IPS-NIHi7 (cell line): ENCODE measurements at regions not wholly inside any gene's neighbourhood (a gene's known extent, or its start where the extent isn't known, plus 50 kb on each side); places are given as distances from the start of the nearest gene placed in this dataset.
"Not testable (repeated sequence)": the region's sequence is repeated elsewhere in the genome, so short reads cannot be mapped to it uniquely, and the experiment has no call there.

Source experiments
- DNase-seq: peaks from one replicate; pipeline ENCODE4 v3.0.0; 2012; ENCODE audit warnings: mixed read lengths; ENCODE audit errors: extremely low spot score

- DNase-seq = no peak
Measured at GRCh38 chr15:95132774-95133173, 901.4 kb downstream of the MCTP2 start.

DNA sequence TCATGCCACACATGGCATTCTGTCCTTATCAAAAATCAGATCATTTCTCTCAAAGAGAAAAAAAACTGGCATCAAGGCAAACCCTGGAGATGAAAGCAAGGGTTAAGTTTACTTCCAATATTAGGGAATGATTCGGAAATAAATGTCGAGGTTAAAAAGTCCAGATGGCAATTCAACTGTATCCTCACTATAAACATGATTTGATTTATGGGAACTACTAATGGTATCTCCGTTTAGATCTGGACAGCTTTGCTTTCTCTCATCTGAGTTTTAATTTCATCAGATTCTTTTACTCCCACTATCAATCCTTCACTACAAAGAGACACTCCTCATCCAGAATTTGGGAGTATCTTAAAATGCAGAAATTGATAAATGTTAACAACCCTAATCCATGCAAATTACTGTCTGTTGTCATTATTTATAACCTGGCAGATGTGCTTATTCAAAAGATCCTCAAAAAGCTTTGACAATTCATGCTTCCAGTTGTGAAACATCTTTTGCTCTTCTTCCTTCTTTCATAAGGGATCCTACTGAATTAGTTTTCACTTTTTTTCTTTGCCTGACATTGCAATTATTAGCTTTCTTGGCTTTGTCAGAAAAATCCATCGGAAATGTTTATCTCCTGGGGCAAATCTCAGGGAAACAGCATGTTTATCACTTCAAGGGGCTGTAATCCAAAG, 903.2 kb downstream of the MCTP2 start:
- no peak for DNase-seq

DNA sequence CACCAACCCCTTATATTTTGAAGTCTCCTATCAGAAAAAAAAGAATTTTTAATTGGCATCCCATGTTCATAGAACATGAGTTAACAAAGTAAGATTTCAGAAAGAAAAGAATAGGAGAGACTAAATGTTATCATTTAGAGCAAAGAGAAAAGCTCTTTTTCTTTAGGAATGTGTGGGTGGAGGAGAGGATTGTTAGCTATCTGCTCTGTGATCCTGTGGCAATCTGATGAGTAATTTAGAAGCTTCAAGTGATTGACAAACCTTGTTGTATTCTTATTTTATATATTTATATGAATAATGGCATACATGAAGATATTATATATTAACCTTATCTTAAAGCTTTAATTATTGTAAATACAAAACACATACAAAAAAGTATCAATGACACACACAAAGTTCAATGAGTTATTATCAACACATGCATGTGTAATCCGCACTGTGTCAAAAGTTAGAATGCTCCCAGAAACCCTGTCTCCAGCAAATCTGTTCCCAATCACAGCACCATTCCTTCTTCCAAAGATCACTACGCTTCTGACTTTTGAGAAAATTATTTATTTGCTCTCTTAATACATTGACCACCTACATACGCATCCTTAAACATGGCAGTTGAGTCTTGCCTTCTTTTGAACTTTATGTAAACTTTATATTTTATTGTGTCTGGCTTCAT, 907.4 kb downstream of the MCTP2 start:
- DNase-seq = no peak

DNA sequence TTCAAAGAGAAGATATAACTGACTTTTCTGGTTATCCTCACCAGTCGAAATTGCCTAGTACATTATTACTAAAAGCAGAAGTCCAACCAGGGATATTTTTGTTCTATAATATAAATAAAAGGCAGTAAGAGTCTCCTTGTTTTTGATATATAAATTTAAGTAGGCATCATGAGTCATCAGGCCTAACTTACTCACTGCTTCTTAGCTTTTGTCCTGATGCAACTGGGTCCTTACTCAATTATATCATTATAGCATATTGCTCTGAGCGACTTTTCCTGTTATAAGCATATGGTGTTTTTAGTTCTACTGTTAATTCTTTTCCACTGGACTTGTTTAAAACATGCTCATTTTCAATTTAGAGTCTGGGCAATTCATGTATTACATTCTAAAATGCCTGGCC, 910.1 kb downstream of the MCTP2 start:
- no peak for DNase-seq

DNA sequence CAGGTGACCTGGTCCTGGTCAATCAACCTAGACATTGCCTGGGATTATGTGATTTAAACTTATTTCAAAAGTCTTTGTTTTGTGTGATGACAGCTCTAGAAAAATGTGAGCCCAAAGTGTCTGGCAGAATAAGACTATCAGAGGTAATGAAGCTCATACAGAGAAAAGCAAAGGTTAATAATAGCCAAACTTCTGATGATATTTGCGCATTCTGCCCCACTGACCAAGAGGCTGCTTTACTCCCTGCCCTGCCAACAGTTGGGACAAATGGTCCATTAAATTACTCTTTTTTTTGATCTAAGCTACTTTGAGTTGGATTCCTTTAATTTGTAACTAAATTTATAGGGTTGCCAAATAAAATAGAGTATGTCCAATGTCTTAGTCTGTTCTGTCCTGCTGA, 911.2 kb downstream of the MCTP2 start:
- no peak for DNase-seq

GRCh38 chr15:95146481-95146880, 915.1 kb downstream of the MCTP2 start:
- DNase-seq = no peak

GRCh38 chr15:95148183-95148582, 916.8 kb downstream of the MCTP2 start:
- no peak for DNase-seq

GRCh38 chr15:95149036-95149435, 917.7 kb downstream of the MCTP2 start:
- no peak for DNase-seq

DNA sequence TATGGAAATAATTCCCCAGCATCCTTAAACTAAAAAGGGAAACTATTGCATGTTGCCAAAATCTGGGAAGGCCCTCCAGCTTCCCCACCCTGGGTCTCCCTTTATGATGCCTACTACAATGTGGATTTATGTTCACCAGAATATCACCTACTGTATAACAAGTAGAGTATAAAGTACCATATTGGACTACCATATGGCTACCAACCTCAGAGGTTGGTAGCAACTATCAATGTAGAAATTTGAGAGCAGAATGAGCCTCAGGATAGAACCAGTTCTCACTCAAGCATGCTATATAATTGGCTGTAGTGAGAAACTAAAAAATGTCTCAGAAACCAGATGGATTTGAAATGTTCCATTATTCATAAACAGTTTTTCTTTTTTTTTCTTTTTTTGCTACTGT, 918.4 kb downstream of the MCTP2 start:
- DNase-seq = no peak

DNA sequence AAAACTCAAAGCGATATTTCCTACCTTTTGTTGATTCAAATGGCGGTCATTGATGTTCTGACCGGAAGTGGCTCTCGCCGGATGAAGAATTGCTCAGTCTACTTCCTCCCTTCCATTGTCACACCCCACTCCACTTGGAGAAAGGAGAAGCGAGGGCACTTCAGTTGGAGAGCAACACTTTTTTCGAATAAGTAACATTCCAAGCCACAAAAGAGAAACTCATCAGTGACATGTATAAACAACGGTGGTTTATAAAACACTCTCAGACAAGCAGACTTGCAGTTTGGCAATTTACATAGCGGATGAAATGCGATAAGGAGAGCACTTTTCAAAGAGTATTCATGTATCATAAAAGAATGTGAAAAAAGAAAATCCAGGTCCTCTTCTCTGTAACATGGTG, 919.1 kb downstream of the MCTP2 start:
- DNase-seq = no peak

DNA sequence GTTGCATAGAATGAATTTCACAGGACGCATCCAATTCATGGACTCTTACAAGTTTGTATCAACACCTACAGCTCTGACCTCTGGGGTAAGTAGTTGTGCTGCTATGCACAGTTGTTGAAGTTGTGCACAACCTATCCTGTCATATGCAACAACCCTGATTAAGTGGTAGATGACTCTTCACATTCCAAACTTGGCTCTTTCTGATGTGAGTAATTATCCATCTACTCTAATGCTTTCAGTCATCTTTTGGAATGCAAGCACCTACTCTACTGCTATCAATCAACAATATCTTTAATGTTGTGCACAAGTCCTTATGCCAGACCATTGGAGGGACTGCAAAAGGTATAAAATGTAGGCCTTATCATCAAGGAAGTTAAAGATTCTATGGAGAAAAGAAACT, 921.4 kb downstream of the MCTP2 start:
- DNase-seq = no peak

- not testable (repeated sequence) for DNase-seq
Measured at GRCh38 chr15:95153201-95153600, 921.8 kb downstream of the MCTP2 start.

- DNase-seq = no peak
Measured at GRCh38 chr15:95160316-95160715, 929.0 kb downstream of the MCTP2 start.

DNA sequence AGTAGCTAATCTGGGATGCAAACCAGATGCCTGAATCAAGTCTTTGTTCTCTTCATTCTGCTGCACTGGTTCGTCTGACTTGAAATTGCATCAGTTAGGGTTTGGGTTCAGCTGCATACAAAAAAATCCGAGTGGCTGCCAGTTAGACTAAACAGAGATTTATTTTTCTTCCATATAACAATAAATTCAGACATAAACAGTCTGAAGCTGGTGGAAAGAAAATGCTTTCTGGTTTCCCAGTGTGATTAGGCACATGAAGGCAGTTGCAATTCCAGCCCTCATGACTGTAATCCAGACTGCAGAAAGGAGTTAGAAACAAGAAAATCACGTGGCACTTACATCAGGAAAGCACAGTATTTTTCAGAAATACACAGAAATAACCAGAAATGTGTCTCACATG, 930.7 kb downstream of the MCTP2 start:
- DNase-seq = no peak

GRCh38 chr15:95162531-95162930, 931.2 kb downstream of the MCTP2 start:
- DNase-seq = no peak

DNA sequence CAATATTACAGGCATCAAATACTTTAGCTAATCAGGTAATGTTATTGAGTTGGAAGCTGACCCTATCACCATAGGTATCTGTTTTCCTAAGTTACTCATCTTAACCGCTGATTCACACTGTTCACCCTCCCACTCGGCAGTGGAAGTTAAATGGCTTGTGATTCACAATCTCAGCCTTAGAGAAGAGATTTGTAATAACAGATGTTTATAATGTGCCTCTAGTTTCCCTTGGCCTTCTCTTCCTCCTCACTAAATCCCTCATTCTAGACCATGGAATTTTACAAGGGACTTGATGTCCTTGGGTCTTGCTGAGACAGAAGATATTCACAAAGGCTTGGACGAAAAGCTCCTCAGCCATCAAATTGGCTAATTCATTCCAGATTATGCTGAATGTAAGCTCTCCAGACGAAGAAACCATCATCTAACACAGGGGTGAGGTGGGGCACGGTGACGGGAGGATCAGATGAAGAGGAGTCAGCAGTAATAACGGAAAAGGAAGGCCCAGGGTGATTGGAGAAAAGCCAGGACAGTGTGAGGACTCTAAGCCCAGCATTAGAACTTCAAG, 931.7 kb downstream of the MCTP2 start:
- DNase-seq = no peak

DNA sequence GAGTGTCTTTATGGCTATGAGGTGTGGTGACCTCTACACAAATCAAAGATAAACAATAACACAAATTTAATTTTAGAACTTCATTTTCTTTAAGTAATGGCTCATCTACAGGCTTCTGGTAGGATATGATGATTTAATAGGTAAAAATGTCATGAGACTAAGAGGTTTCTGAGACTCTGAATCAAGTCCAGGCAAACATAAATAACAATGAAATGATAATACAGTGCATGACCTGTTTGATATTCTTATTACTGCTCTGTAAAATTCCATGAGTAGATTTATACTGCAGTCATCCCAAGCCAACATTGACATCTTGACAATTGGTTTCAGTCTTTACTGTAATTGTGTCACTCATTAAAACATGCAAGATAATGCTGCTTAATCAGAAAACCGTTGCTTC, 936.8 kb downstream of the MCTP2 start:
- DNase-seq = no peak

- no peak for DNase-seq
Measured at GRCh38 chr15:95168951-95169431, 937.6 kb downstream of the MCTP2 start.

DNA sequence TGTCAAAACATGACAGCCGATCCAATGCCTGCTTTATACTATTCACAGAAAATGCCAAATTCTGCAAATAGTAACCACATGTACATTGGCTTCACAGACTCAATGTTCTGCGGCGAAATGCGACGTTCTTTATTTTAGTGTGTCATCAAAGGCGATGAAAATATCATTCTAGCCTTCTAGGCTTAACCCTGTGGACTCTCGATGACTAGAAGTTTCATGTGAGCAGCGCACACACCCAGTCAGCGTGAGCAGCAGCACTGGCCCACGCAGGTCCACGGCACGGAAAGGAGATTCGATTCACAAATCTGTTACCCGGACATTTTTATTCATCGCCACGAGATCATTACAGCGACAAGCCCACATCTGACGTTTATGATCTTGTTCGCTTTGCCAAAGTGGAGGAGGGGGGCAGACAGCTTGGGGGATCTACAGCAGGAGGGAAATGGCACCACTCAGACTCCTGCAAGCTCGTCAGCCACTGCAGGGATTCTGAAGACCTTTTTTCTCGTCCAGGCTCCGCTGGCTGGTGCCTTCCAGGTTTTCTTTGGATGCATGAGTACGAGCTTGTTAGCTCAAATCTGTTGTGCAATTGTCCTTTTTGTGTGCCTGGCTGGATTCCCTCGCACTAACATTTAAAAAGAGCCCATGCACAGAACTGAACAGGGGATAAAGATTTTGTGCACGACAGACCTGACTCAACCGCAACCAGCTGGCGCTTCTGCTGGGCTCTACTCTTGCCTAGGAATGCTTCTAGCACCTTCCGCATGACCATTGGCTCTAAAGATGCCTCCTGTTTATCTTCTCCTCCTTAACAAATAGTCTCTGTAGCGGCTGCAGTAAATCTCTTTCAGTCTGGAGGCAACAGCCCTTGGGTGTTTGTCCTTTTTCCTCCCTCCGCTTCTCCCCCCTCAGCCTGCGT, 938.4 kb downstream of the MCTP2 start:
- no peak for DNase-seq

GRCh38 chr15:95170561-95171380, 939.4 kb downstream of the MCTP2 start:
- no peak for DNase-seq

DNA sequence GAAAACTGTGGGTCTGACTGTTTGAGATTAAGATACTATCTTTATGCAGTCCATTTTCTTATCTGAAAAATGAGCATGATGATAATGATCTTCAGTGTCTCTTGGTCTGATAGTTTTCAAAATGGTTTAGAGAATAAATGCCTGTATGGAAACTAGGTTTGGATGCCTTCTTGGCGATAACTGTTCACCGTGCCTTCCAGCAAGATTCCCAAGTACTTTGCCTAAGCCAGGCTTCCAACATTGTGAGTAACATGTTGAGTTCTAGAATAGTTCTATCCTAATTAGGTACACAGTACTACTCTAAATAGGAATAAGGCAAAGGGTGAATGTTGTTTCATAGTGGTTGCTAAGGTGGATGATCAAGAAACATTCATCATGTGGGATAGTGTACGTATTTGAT, 940.2 kb downstream of the MCTP2 start:
- DNase-seq = no peak
